ENCODE measurements at regions not wholly inside any gene's neighbourhood (a gene's known extent, or its start where the extent isn't known, plus 50 kb on each side); places are given as distances from the start of the nearest gene placed in this dataset.

- Histone ChIP-seq H3K36me3 (ENCODE audit: control insufficient read depth in 1 of 2, insufficient read depth in 2 of 2, low read length in 2 of 2) (no peaks in the 10 kb centered on the region), H3K27me3 (ENCODE audit: insufficient read depth, low read length) (no peaks in the 10 kb centered on the region), H3K9me3 (ENCODE audit: control insufficient read depth in 1 of 2, insufficient read depth in 1 of 2, low read depth in 1 of 2, low read length in 2 of 2) (no peaks in the 10 kb centered on the region), H3K4me3 (replicated peaks in 1 of 2; ENCODE audit: low read depth in 1 of 2, low read length in 2 of 2) (no peak overlapping the region), H4K20me1 (ENCODE audit: insufficient read depth) (no peaks in the 10 kb centered on the region), H3K9me2 (ENCODE audit: insufficient read depth) (no peaks in the 10 kb centered on the region), H2AFZ (ENCODE audit: low read depth, low read length, poor library complexity, severe bottlenecking) (no peak overlapping the region), H3K4me1 (ENCODE audit: control insufficient read depth in 1 of 2, insufficient read depth in 2 of 2, low read length in 2 of 2) (no peaks in the 10 kb centered on the region), H3K27ac (ENCODE audit: low read depth, low read length) (no peak overlapping the region), H3K79me2 (ENCODE audit: insufficient read depth, low read length) (no peaks in the 10 kb centered on the region), H3K4me2 (ENCODE audit: low read length) (no peak overlapping the region), H3K9ac (ENCODE audit: low read length) (no peak overlapping the region)
- intact Hi-C loops (cut with micrococcal nuclease): no loop called here
- TF ChIP-seq FOSL1 (IDR thresholded peaks at IDR 0.05; ENCODE audit: low read depth) (no peak), ATF3 (IDR thresholded peaks at IDR 0.05) (no peak), CEBPB (IDR thresholded peaks at IDR 0.05; ENCODE audit: low read depth) (no peak), ZFX (IDR thresholded peaks at IDR 0.05) (no peak), CTCF (IDR thresholded peaks at IDR 0.05 in 2 of 3, conservative IDR thresholded peaks at IDR 0.05 in 1 of 3; ENCODE audit: borderline replicate concordance in 1 of 3, insufficient read depth in 1 of 3, low read depth in 2 of 3, low read length in 2 of 3) (no peak), SP1 (IDR thresholded peaks at IDR 0.05; ENCODE audit: low read depth) (no peak), YY1 (IDR thresholded peaks at IDR 0.05; ENCODE audit: extremely low read depth, insufficient replicate concordance, low read depth, low read length) (no peak), RAD21 (IDR thresholded peaks at IDR 0.05; ENCODE audit: low read depth) (no peak), TCF7L2 (IDR thresholded peaks at IDR 0.05; ENCODE audit: borderline replicate concordance, extremely low read depth, insufficient read depth, insufficient read length) (no peak), ZBTB33 (IDR thresholded peaks at IDR 0.05; ENCODE audit: extremely low read depth, insufficient replicate concordance, low read length) (no peak), CBX3 (IDR thresholded peaks at IDR 0.05; ENCODE audit: low read depth) (no peak), POLR2A (IDR thresholded peaks at IDR 0.05; ENCODE audit: borderline replicate concordance, extremely low read depth, insufficient read depth, insufficient read length) (no peak), EGR1 (IDR thresholded peaks at IDR 0.05; ENCODE audit: low read depth) (no peak), ELF1 (IDR thresholded peaks at IDR 0.05; ENCODE audit: borderline replicate concordance, low read depth) (no peak)
- ATAC-seq (no peak), DNase-seq (ENCODE audit: low read depth, low spot score) (no peak)
- ChIA-PET RAD21 (ENCODE audit: low non-redundant PET in 1 of 2, low total read pairs in 2 of 2, uncharacterized antibody in 2 of 2, unreplicated experiment in 2 of 2) (no interaction called here), POLR2A (no interaction called here), CTCF (no interaction called here)
- no TSS peak for BruUV-seq (replicated peaks)
These were observed 126.8 kb upstream of the CXorf66 start for GRCh38 chrX:140092121-140092520.

Data from HCT116 (cell line).